KMS-11 (cell line): ENCODE measurements at regions not wholly inside any gene's neighbourhood (a gene's known extent, or its start where the extent isn't known, plus 50 kb on each side); places are given as distances from the start of the nearest gene placed in this dataset.

Experiments
- H2AFZ ChIP-seq: fragments of 200-600 bp; sonication (generic); 2 replicates; pipeline ENCODE4 v1.6.1; 2016; ENCODE audit warnings: antibody characterized with exemption, mixed run types, low read depth
- H3K27ac ChIP-seq: fragments of 200-600 bp; sonication (generic); 2 replicates; pipeline ENCODE4 v1.6.1; 2016; ENCODE audit warnings: mild to moderate bottlenecking, mixed run types
- H3K27me3 ChIP-seq: fragments of 200-600 bp; sonication (generic); 2 replicates; pipeline ENCODE4 v1.6.1; 2017; ENCODE audit warnings: mild to moderate bottlenecking, low read depth, mixed run types, moderate library complexity; ENCODE audit not compliant: insufficient read depth
- H3K36me3 ChIP-seq: fragments of 200-600 bp; sonication (generic); 2 replicates; pipeline ENCODE4 v1.6.1; 2017; ENCODE audit warnings: mild to moderate bottlenecking, mixed run types; ENCODE audit not compliant: insufficient read depth
- H3K4me1 ChIP-seq: fragments of 200-600 bp; sonication (generic); 2 replicates; pipeline ENCODE4 v1.6.1; 2016; ENCODE audit warnings: mild to moderate bottlenecking, low read depth, mixed run types; ENCODE audit not compliant: poor library complexity, severe bottlenecking
- H3K4me2 ChIP-seq: fragments of 200-600 bp; sonication (generic); 2 replicates; pipeline ENCODE4 v1.7.0; 2016; ENCODE audit warnings: mild to moderate bottlenecking, mixed run types
- H3K4me3 ChIP-seq: fragments of 200-600 bp; sonication (generic); IDR thresholded peaks from 2 replicates; pipeline ENCODE4 v1.6.1; 2017; ENCODE audit warnings: low read depth, low read length, mixed read lengths; ENCODE audit not compliant: insufficient read depth
- H3K79me2 ChIP-seq: fragments of 200-600 bp; sonication (generic); 2 replicates; pipeline ENCODE4 v1.6.1; 2016; ENCODE audit warnings: low read depth, mixed run types; ENCODE audit not compliant: insufficient read depth
- H3K9ac ChIP-seq: fragments of 200-600 bp; sonication (generic); 2 replicates; pipeline ENCODE4 v1.6.1; 2016; ENCODE audit warnings: mild to moderate bottlenecking, mixed run types
- H4K20me1 ChIP-seq: fragments of 200-600 bp; sonication (generic); 2 replicates; pipeline ENCODE4 v1.6.1; 2016; ENCODE audit warnings: mild to moderate bottlenecking, mixed run types; ENCODE audit not compliant: insufficient read depth
- CTCF ChIP-seq: fragments of 200-600 bp; sonication (generic); conservative IDR thresholded peaks from 2 replicates; pipeline ENCODE4 v1.6.1; 2017; ENCODE audit warnings: low read depth, mild to moderate bottlenecking, antibody characterized with exemption, low read length, moderate library complexity, mixed read lengths

DNA sequence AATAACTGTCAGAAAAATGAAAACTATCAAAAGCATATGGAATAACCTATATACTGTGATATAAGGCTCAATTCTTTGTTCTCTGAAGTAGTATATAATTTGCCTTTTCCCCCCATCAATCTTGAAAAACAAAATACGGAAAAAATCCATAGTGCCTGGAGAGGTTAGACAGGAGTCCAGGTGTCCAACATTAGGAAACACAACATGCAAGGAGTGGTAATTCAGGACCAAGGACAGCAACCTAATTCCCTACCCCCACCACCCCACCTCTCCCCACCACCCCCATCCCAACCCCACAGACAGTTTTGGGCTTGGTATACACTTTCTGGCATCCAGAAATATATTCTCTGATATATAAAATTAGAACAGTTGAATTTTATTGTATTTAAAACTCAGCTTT, 55.1 kb upstream of the SLC25A26 start:
- no peak overlapping the region for H3K4me2 ChIP-seq
- no peaks in the 10 kb centered on the region for H3K27me3 ChIP-seq
- H3K79me2 ChIP-seq: no peaks in the 10 kb centered on the region
- H3K36me3 ChIP-seq: no peaks in the 10 kb centered on the region
- no peaks in the 10 kb centered on the region for H3K4me1 ChIP-seq
- H3K27ac ChIP-seq: no peak overlapping the region
- H3K9ac ChIP-seq: no peak overlapping the region
- H2AFZ ChIP-seq: no peak overlapping the region
- no peak overlapping the region for H3K4me3 ChIP-seq
- no peaks in the 10 kb centered on the region for H4K20me1 ChIP-seq
- TF ChIP-seq CTCF: no peak

- H3K27me3 ChIP-seq: no peaks in the 10 kb centered on the region
- no peaks in the 10 kb centered on the region for H3K4me1 ChIP-seq
- no peak overlapping the region for H3K4me2 ChIP-seq
- H3K4me3 ChIP-seq: no peak overlapping the region
- H3K27ac ChIP-seq: no peak overlapping the region
- H3K36me3 ChIP-seq: no peaks in the 10 kb centered on the region
- TF ChIP-seq CTCF: no peak
- H3K79me2 ChIP-seq: no peaks in the 10 kb centered on the region
- no peaks in the 10 kb centered on the region for H4K20me1 ChIP-seq
- H2AFZ ChIP-seq: no peak overlapping the region
- H3K9ac ChIP-seq: no peak overlapping the region
Measured at GRCh38 chr3:66164155-66164554, 56.6 kb upstream of the SLC25A26 start.

DNA sequence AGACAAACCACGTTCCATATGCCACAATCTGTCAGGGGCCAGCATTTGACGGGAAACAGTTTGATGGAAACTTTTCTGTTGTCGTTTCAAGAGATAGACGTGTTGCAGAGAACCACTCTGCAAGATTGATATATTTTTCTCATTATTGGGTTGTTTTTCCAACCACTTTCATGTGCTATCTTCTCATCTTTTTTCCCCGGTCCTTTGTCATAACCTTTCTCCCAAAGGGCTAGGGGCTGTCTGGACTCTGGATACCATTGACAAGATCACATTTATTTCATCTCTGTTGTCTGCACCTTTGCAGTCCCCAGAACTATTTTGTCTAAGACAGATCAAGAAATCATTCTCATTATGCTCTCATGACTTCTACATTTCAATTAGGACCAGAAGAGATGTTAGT, 57.6 kb upstream of the SLC25A26 start:
- no peak overlapping the region for H3K4me2 ChIP-seq
- H3K4me1 ChIP-seq: no peaks in the 10 kb centered on the region
- H3K36me3 ChIP-seq: no peaks in the 10 kb centered on the region
- no peaks in the 10 kb centered on the region for H4K20me1 ChIP-seq
- H3K4me3 ChIP-seq: no peak overlapping the region
- no peak for TF ChIP-seq CTCF
- no peak overlapping the region for H3K9ac ChIP-seq
- no peaks in the 10 kb centered on the region for H3K79me2 ChIP-seq
- H3K27ac ChIP-seq: no peak overlapping the region
- H2AFZ ChIP-seq: no peak overlapping the region
- H3K27me3 ChIP-seq: no peaks in the 10 kb centered on the region

- Histone ChIP-seq H3K79me2 (no peaks in the 10 kb centered on the region), H4K20me1 (no peaks in the 10 kb centered on the region), H3K4me1 (no peaks in the 10 kb centered on the region)
Measured at GRCh38 chr3:66162766-66163165, 58.0 kb upstream of the SLC25A26 start.

More at GRCh38 chr3:66162766-66163165, 58.0 kb upstream of the SLC25A26 start:
- H3K27ac ChIP-seq: no peak overlapping the region
- no peak overlapping the region for H2AFZ ChIP-seq
- no peaks in the 10 kb centered on the region for H3K36me3 ChIP-seq
- H3K4me3 ChIP-seq: no peak overlapping the region
- H3K4me2 ChIP-seq: no peak overlapping the region
- no peak overlapping the region for H3K9ac ChIP-seq
- H3K27me3 ChIP-seq: no peaks in the 10 kb centered on the region
- TF ChIP-seq CTCF: no peak
